IMR-90 (cell line): ENCODE measurements at regions not wholly inside any gene's neighbourhood (a gene's known extent, or its start where the extent isn't known, plus 50 kb on each side); places are given as distances from the start of the nearest gene placed in this dataset.

ENCODE experiments used
- ATAC-seq: fragments of 200-7000 bp; cut with Tn5 transposase; 2 replicates; pipeline ENCODE4 v1.9.1; 2020; ENCODE audit warnings: low read depth, mild to moderate bottlenecking, moderate library complexity
- BruUV-seq: library from RNA; stranded (reverse); fragments of 400-500 nt; replicated peaks from 2 replicates; lab custom pipeline; 2021; lab: Mats Ljungman, UMichigan
- CTCF ChIA-PET: fragments of 300-600 bp; formaldehyde crosslinking; extraction: SDS; loops from one replicate; lab custom pipeline; 2021; ENCODE audit warnings: antibody characterized with exemption; lab: Yijun Ruan, JAX
- POLR2A ChIA-PET: fragments of 300-600 bp; sonication (Branson Sonifier 250); formaldehyde crosslinking; loops from one replicate; lab custom pipeline; 2022; ENCODE audit warnings: antibody characterized with exemption; ENCODE audit not compliant: unreplicated experiment; lab: Charles Lee
- DNase-seq: peaks from one replicate; pipeline ENCODE4 v3.0.0; 2013
- H2AFZ ChIP-seq: replicated peaks from 2 replicates; pipeline ENCODE3; 2013; ENCODE audit warnings: low read length, mild to moderate bottlenecking; ENCODE audit not compliant: poor library complexity
- H2AK5ac ChIP-seq: 2 replicates; pipeline ENCODE4 v1.6.1; 2013; ENCODE audit warnings: low read depth, low read length, inconsistent platforms
- H2AK9ac ChIP-seq: replicated peaks from 2 replicates; pipeline ENCODE3; 2013; ENCODE audit warnings: mild to moderate bottlenecking, low read depth, low read length, moderate library complexity; ENCODE audit not compliant: poor library complexity
- H2BK120ac ChIP-seq: 2 replicates; pipeline ENCODE4 v1.6.1; 2013; ENCODE audit warnings: low read depth, low read length, inconsistent platforms
- H2BK15ac ChIP-seq: 3 replicates; pipeline ENCODE4 v1.6.1; 2013; ENCODE audit warnings: low read depth, low read length, inconsistent platforms
- H2BK20ac ChIP-seq: 2 replicates; pipeline ENCODE4 v1.6.1; 2013; ENCODE audit warnings: low read depth, mild to moderate bottlenecking, inconsistent platforms, low read length, moderate library complexity
- H2BK5ac ChIP-seq: 2 replicates; pipeline ENCODE4 v1.6.1; 2013; ENCODE audit warnings: mild to moderate bottlenecking, low read depth, low read length, inconsistent platforms; ENCODE audit not compliant: poor library complexity, severe bottlenecking
- H3K14ac ChIP-seq: replicated peaks from 2 replicates; pipeline ENCODE4 v1.6.1; 2013; ENCODE audit warnings: low read depth, low read length, inconsistent platforms
- H3K18ac ChIP-seq: 2 replicates; pipeline ENCODE4 v1.6.1; 2013; ENCODE audit warnings: low read depth, low read length, control low read depth
- H3K23ac ChIP-seq: 2 replicates; pipeline ENCODE4 v1.6.1; 2013; ENCODE audit warnings: low read depth, low read length, inconsistent platforms
- H3K27ac ChIP-seq: 2 replicates; pipeline ENCODE4 v1.5.1; 2013; ENCODE audit warnings: mild to moderate bottlenecking, control low read depth, low read length; ENCODE audit not compliant: insufficient read depth
- H3K27me3 ChIP-seq: 2 replicates; pipeline ENCODE4 v1.6.1; 2013; ENCODE audit warnings: low read length; ENCODE audit not compliant: control insufficient read depth, insufficient read depth
- H3K36me3 ChIP-seq: 2 replicates; pipeline ENCODE4 v1.6.1; 2013; ENCODE audit warnings: low read length, mixed read lengths; ENCODE audit not compliant: control insufficient read depth, insufficient read depth
- H3K4ac ChIP-seq: 2 replicates; pipeline ENCODE4 v1.6.1; 2013; ENCODE audit warnings: low read depth, low read length, inconsistent platforms
- H3K4me1 ChIP-seq: 2 replicates; pipeline ENCODE4 v1.6.1; 2013; ENCODE audit warnings: low read length, mixed read lengths; ENCODE audit not compliant: control insufficient read depth, insufficient read depth
- H3K4me2 ChIP-seq: 2 replicates; pipeline ENCODE4 v1.6.1; 2013; ENCODE audit warnings: low read depth, mild to moderate bottlenecking, control low read depth, low read length, moderate library complexity
- H3K4me3 ChIP-seq: 2 replicates; pipeline ENCODE4 v1.5.1; 2013; ENCODE audit warnings: low read depth, mild to moderate bottlenecking, control low read depth, low read length, moderate library complexity; ENCODE audit not compliant: insufficient read depth
- H3K56ac ChIP-seq: 2 replicates; pipeline ENCODE4 v1.6.1; 2013; ENCODE audit warnings: low read length, inconsistent platforms; ENCODE audit not compliant: insufficient read depth; ENCODE audit errors: extremely low read depth
- H3K79me1 ChIP-seq, 2 experiments: 2 replicates each; pipeline ENCODE4 v1.6.1; 2013; ENCODE audit warnings: low read length in 2 of 2, inconsistent platforms in 1 of 2, low read depth in 1 of 2
- H3K9ac ChIP-seq: 2 replicates; pipeline ENCODE4 v1.6.1; 2013; ENCODE audit warnings: low read depth, low read length, control low read depth
- H3K9me1 ChIP-seq: 2 replicates; pipeline ENCODE4 v1.6.1; 2013; ENCODE audit warnings: low read length, inconsistent platforms; ENCODE audit not compliant: insufficient read depth
- H3K9me3 ChIP-seq: 2 replicates; pipeline ENCODE4 v1.6.1; 2013; ENCODE audit warnings: low read length; ENCODE audit not compliant: control insufficient read depth, insufficient read depth
- H4K20me1 ChIP-seq: 2 replicates; pipeline ENCODE4 v1.6.1; 2013; ENCODE audit warnings: low read length, inconsistent platforms; ENCODE audit not compliant: insufficient read depth
- H4K5ac ChIP-seq: 2 replicates; pipeline ENCODE4 v1.6.1; 2013; ENCODE audit warnings: mild to moderate bottlenecking, low read depth, low read length, control low read depth
- H4K8ac ChIP-seq, 2 experiments: 2 replicates each; pipeline ENCODE4 v1.6.1; 2013; ENCODE audit warnings: low read depth in 2 of 2, low read length in 2 of 2, control low read depth in 1 of 2, inconsistent platforms in 1 of 2
- H4K91ac ChIP-seq: 2 replicates; pipeline ENCODE4 v1.6.1; 2013; ENCODE audit warnings: low read depth, low read length, inconsistent platforms; ENCODE audit not compliant: insufficient read depth
- BHLHE40 ChIP-seq: fragments of 150-350 bp; IDR thresholded peaks from 2 replicates; pipeline ENCODE4 v1.6.1; 2016; ENCODE audit warnings: mild to moderate bottlenecking, low read depth, low read length
- CEBPB ChIP-seq: IDR thresholded peaks from 2 replicates; pipeline ENCODE4 v1.6.1; 2012; ENCODE audit warnings: low read depth, low read length, improper control_type of control experiment
- MAZ ChIP-seq: IDR thresholded peaks from 2 replicates; pipeline ENCODE4 v1.6.1; 2012; ENCODE audit warnings: low read depth, mild to moderate bottlenecking, low read length, improper control_type of control experiment, moderate library complexity, borderline replicate concordance
- MXI1 ChIP-seq: IDR thresholded peaks from 2 replicates; pipeline ENCODE4 v1.6.1; 2012; ENCODE audit warnings: low read depth, mild to moderate bottlenecking, low read length, moderate library complexity, borderline replicate concordance
- NFE2L2 ChIP-seq: fragments of 150-350 bp; IDR thresholded peaks from 2 replicates; pipeline ENCODE4 v1.6.1; 2016; ENCODE audit warnings: low read depth, mild to moderate bottlenecking, low read length
- POLR2A ChIP-seq: IDR thresholded peaks from 2 replicates; pipeline ENCODE4 v1.6.1; 2012; ENCODE audit warnings: mild to moderate bottlenecking, low read depth, low read length
- RCOR1 ChIP-seq: IDR thresholded peaks from 2 replicates; pipeline ENCODE4 v1.6.1; 2012; ENCODE audit warnings: mild to moderate bottlenecking, low read length, improper control_type of control experiment; ENCODE audit not compliant: insufficient replicate concordance
- SMC3 ChIP-seq: fragments of 150-350 bp; IDR thresholded peaks from 2 replicates; pipeline ENCODE4 v1.6.1; 2016; ENCODE audit warnings: low read depth, mild to moderate bottlenecking, antibody characterized with exemption, low read length, moderate library complexity
- WGBS, 2 experiments: methylation state at CpG; one replicate each; pipeline versions ENCODE4 v1.1.5 to v1.1.7; 2013; ENCODE audit warnings: missing lambda C conversion rate in 2 of 2; ENCODE audit not compliant: insufficient read length in 1 of 2; ENCODE audit errors: extremely low coverage in 2 of 2; 5-methylcytosine and 5-hydroxymethylcytosine counted together
- dilution Hi-C: fragments of 300-500 bp; cut with HindIII; formaldehyde crosslinking; loops from one replicate; pipeline ENCODE4 v1.14.3; 2018; ENCODE audit warnings: low sequenced_read_pairs; ENCODE audit not compliant: unreplicated experiment
- in situ Hi-C: fragments of 300-500 bp; cut with MboI; formaldehyde crosslinking; loops from 3 replicates; pipeline ENCODE4 v1.14.3; 2019; ENCODE audit warnings: low sequenced_read_pairs, inconsistent platforms, mixed read lengths
- intact Hi-C: fragments of 100-400 bp; cut with micrococcal nuclease; formaldehyde crosslinking; loops from 2 replicates; pipeline ENCODE4 v1.10.0; 2022
- TF ChIP-seq, protein P1 (sequence below): fragments of 150-350 bp; IDR thresholded peaks from 2 replicates; pipeline ENCODE4 v1.6.1; 2016; ENCODE audit warnings: low read depth, mild to moderate bottlenecking, low read length, moderate library complexity, borderline replicate concordance

DNA sequence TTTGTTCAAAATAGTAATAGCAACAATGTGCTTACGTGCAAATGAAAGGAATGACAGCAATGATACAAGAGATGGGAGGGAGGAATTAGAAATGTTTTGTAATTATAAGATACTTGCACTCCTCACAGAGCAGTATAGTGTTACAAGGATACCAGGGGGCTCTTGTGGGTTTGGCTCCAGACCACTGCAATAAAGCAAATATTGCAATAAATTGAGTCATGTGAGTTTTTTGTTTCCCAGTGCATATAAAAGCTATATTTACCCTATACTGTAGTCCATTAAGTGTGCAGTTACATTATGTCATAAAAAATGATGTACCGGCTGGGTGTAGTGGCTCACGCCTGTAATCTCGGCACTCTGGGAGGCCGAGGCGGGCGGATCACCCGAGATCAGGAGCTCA, 864.3 kb downstream of the NSUN3 start:
- BruUV-seq = no TSS peak
- Histone ChIP-seq H3K4me3 (no peak overlapping the region), H3K79me1 (no peaks in the 10 kb centered on the region), H3K4me1 (no peaks in the 10 kb centered on the region), H3K4me2 (no peak overlapping the region), H3K9me1 (no peaks in the 10 kb centered on the region), H4K5ac (no peak overlapping the region), H2AK5ac (no peak overlapping the region), H4K20me1 (no peaks in the 10 kb centered on the region), H3K9ac (no peak overlapping the region), H3K14ac (no peak overlapping the region), H3K9me3 (peaks cover 4% of the 10 kb centered on the region; the same call in 1 of the 2 replicates), H2AFZ (no peak overlapping the region), H3K27ac (no peak overlapping the region), H3K4ac (no peak overlapping the region), H2BK120ac (no peak overlapping the region), H2BK15ac (no peak overlapping the region), H3K27me3 (no peaks in the 10 kb centered on the region), H3K18ac (no peak overlapping the region), H3K56ac (no peak overlapping the region), H3K23ac (no peak overlapping the region), H4K91ac (no peak overlapping the region), H2BK5ac (no peak overlapping the region), H4K8ac (no peak overlapping the region), H3K36me3 (no peaks in the 10 kb centered on the region), H2AK9ac (no peak overlapping the region), H2BK20ac (no peak overlapping the region)
- DNase-seq (no peak), ATAC-seq (no peak)
- TF ChIP-seq MAZ (no peak), BHLHE40 (no peak), RCOR1 (no peak), CEBPB (no peak), MXI1 (no peak), NFE2L2 (no peak), POLR2A (no peak), SMC3 (no peak)
- TF ChIP-seq, protein P1, sequence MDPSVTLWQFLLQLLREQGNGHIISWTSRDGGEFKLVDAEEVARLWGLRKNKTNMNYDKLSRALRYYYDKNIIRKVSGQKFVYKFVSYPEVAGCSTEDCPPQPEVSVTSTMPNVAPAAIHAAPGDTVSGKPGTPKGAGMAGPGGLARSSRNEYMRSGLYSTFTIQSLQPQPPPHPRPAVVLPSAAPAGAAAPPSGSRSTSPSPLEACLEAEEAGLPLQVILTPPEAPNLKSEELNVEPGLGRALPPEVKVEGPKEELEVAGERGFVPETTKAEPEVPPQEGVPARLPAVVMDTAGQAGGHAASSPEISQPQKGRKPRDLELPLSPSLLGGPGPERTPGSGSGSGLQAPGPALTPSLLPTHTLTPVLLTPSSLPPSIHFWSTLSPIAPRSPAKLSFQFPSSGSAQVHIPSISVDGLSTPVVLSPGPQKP = no peak
- POLR2A ChIA-PET = no interaction called here
- dilution Hi-C loops = no loop called here
- WGBS, 2 experiments = no CpG with 5 or more reads among the region's 8 CpGs
- in situ Hi-C loops = no loop called here
- CTCF ChIA-PET = no interaction called here
- intact Hi-C loops = no loop called here
